ENCODE measurements at regions not wholly inside any gene's neighbourhood (a gene's known extent, or its start where the extent isn't known, plus 50 kb on each side); places are given as distances from the start of the nearest gene placed in this dataset.

DNA sequence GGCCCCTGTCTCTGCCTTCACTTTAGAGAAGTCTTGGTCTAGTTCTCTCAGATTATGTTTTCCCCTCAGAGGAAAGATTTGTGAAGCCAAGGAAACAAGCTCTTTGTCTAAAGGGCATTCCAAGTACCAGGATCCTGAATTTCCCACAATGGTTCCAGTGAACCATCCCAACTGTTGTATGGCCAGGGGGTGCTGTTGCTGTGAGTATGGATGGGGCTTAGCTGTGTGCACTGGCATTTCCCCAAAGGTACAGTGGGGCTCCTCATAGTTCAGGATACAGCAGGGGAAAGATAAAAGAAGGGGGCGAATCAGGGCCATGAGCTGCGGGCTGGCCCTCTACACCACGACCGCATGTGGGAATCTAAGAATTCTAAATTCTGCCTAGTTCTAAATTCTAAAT is 1154.0 kb upstream of the FANCL start:
- POLR2A ChIA-PET: no interaction called here
- CTCF ChIA-PET: interaction anchor here (0.6 kb wide), 1 partner anchor 85 kb away, joined by 3 read pairs; no protein-coding TSS in a partner anchor
- no peak for ATAC-seq

DNA sequence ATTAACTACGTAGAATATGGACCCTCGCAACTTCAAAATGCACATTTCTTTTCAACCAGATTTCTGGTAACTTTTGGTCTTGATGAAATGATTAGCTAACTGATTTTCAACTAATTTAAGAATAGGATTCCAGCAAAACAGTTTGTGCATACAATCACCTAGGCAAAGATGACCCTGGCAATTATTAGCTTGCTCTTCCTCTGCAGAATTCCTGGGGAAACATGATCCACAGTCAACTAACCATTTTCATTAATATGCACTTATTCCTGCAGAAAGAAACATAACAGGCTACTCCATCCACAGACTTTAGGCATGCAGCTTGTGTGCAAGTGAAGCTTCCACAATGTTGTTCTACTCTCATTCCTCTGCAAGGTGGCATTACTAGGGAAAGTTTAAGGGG is 1150.8 kb upstream of the FANCL start:
- no peak overlapping the region for H3K4me3 ChIP-seq
- TF ChIP-seq RARB (CRISPR knock-in tag; IDR thresholded peaks at IDR 0.05): no peak
- TF ChIP-seq CEBPB (IDR thresholded peaks at IDR 0.05): no peak
- no peak for TF ChIP-seq HEYL (CRISPR knock-in tag; IDR thresholded peaks at IDR 0.05)
- no peak for TF ChIP-seq SMC3 (IDR thresholded peaks at IDR 0.05)
- no peak for TF ChIP-seq CBX2 (IDR thresholded peaks at IDR 0.05; ENCODE audit: borderline replicate concordance, low read depth)
- TF ChIP-seq PHF8 (IDR thresholded peaks at IDR 0.05; ENCODE audit: borderline replicate concordance, low read depth): no peak
- no peak for TF ChIP-seq ZSCAN20 (CRISPR knock-in tag; IDR thresholded peaks at IDR 0.05)
- TF ChIP-seq, protein P1, sequence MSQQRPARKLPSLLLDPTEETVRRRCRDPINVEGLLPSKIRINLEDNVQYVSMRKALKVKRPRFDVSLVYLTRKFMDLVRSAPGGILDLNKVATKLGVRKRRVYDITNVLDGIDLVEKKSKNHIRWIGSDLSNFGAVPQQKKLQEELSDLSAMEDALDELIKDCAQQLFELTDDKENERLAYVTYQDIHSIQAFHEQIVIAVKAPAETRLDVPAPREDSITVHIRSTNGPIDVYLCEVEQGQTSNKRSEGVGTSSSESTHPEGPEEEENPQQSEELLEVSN (IDR thresholded peaks at IDR 0.05; ENCODE audit: borderline replicate concordance, low read depth): no peak
- no peak for TF ChIP-seq ZC3H11A (IDR thresholded peaks at IDR 0.05)
- TF ChIP-seq, protein P2, sequence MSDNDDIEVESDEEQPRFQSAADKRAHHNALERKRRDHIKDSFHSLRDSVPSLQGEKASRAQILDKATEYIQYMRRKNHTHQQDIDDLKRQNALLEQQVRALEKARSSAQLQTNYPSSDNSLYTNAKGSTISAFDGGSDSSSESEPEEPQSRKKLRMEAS (IDR thresholded peaks at IDR 0.05): no peak
- no peak for TF ChIP-seq HOXA7 (CRISPR knock-in tag; IDR thresholded peaks at IDR 0.05)
- TF ChIP-seq GATA3 (IDR thresholded peaks at IDR 0.05; ENCODE audit: borderline replicate concordance): no peak
- ATAC-seq: no peak
- FAIRE-seq: no peak
- H3K4me1 ChIP-seq: peaks cover 14% of the 10 kb centered on the region; the same call in 2 of the 3 replicates
- ChIA-PET CTCF (interaction anchor here (1.5 kb wide), 1 partner anchor 142 kb away, joined by 6 read pairs; no protein-coding TSS in a partner anchor), POLR2A (no interaction called here)
- H3K9me3 ChIP-seq: peaks cover 4% of the 10 kb centered on the region; the same call in 1 of the 3 replicates
- no peak overlapping the region for H3K4me2 ChIP-seq
- WGBS (ENCODE audit: missing lambda C conversion rate): 28% methylated on average over 2 of the region's 2 CpGs
- no peak overlapping the region for H3K27ac ChIP-seq
- no peak for DNase-seq (ENCODE audit: low read depth in 1 of 2, low spot score in 1 of 2)

More for the DNA sequence above, 1154.0 kb upstream of the FANCL start:
- WGBS (ENCODE audit: missing lambda C conversion rate): 64% methylated on average over 4 of the region's 4 CpGs
- DNase-seq (ENCODE audit: low read depth in 1 of 2, low spot score in 1 of 2): no peak
- no peak for FAIRE-seq
- no peak for TF ChIP-seq PHF8 (IDR thresholded peaks at IDR 0.05; ENCODE audit: borderline replicate concordance, low read depth)
- TF ChIP-seq, protein P3, sequence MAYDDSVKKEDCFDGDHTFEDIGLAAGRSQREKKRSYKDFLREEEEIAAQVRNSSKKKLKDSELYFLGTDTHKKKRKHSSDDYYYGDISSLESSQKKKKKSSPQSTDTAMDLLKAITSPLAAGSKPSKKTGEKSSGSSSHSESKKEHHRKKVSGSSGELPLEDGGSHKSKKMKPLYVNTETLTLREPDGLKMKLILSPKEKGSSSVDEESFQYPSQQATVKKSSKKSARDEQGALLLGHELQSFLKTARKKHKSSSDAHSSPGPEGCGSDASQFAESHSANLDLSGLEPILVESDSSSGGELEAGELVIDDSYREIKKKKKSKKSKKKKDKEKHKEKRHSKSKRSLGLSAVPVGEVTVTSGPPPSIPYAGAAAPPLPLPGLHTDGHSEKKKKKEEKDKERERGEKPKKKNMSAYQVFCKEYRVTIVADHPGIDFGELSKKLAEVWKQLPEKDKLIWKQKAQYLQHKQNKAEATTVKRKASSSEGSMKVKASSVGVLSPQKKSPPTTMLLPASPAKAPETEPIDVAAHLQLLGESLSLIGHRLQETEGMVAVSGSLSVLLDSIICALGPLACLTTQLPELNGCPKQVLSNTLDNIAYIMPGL (CRISPR knock-in tag; IDR thresholded peaks at IDR 0.05; ENCODE audit: borderline replicate concordance): no peak
- 0 out of 3 replicates have a peak, but pooled peaks cover under 1% of the 10 kb centered on the region for H3K4me1 ChIP-seq
- no peak overlapping the region for H3K4me2 ChIP-seq
- peaks cover 9% of the 10 kb centered on the region; the same call in 1 of the 3 replicates for H3K9me3 ChIP-seq
- no peak overlapping the region for H3K27ac ChIP-seq
- no peak overlapping the region for H3K4me3 ChIP-seq

DNA sequence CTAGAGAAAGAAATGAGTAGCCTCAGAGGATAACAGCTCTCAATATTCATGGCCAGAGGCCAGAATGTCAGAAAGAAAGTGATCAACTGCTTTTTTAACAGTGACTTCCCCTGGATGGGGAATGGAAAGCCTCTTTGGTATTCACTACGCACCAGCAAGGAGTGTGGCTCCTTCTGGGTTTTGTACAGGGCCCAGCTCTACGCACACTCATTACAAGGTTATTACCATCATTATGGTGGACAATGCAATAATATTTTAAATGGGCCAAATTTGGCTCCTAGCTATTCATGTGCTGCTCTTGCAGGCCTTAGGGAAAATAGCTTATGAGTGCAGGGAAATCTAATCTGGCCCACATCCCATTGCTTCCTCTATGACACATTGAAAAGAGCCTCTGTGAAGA is 1149.5 kb upstream of the FANCL start:
- CTCF ChIA-PET: no interaction called here
- TF ChIP-seq NPAS2 (CRISPR knock-in tag; IDR thresholded peaks at IDR 0.05; ENCODE audit: borderline replicate concordance): no peak
- TF ChIP-seq HDAC2 (IDR thresholded peaks at IDR 0.05): no peak
- TF ChIP-seq EHF (CRISPR knock-in tag; IDR thresholded peaks at IDR 0.05): no peak
- TF ChIP-seq HOXA7 (CRISPR knock-in tag; IDR thresholded peaks at IDR 0.05): no peak
- TF ChIP-seq ESRRA (IDR thresholded peaks at IDR 0.05; ENCODE audit: borderline replicate concordance, low read length): no peak
- TF ChIP-seq CHD4 (IDR thresholded peaks at IDR 0.05; ENCODE audit: borderline replicate concordance): no peak
- TF ChIP-seq, protein P4, sequence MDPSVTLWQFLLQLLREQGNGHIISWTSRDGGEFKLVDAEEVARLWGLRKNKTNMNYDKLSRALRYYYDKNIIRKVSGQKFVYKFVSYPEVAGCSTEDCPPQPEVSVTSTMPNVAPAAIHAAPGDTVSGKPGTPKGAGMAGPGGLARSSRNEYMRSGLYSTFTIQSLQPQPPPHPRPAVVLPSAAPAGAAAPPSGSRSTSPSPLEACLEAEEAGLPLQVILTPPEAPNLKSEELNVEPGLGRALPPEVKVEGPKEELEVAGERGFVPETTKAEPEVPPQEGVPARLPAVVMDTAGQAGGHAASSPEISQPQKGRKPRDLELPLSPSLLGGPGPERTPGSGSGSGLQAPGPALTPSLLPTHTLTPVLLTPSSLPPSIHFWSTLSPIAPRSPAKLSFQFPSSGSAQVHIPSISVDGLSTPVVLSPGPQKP (IDR thresholded peaks at IDR 0.05; ENCODE audit: low read depth, low read length): no peak
- no peak for TF ChIP-seq RAD21 (conservative IDR thresholded peaks at IDR 0.05 in 1 of 2, IDR thresholded peaks at IDR 0.05 in 1 of 2)
- TF ChIP-seq RFX5 (IDR thresholded peaks at IDR 0.05): no peak
- TF ChIP-seq, protein P3 (CRISPR knock-in tag; IDR thresholded peaks at IDR 0.05; ENCODE audit: borderline replicate concordance): no peak
- TF ChIP-seq, protein P5, sequence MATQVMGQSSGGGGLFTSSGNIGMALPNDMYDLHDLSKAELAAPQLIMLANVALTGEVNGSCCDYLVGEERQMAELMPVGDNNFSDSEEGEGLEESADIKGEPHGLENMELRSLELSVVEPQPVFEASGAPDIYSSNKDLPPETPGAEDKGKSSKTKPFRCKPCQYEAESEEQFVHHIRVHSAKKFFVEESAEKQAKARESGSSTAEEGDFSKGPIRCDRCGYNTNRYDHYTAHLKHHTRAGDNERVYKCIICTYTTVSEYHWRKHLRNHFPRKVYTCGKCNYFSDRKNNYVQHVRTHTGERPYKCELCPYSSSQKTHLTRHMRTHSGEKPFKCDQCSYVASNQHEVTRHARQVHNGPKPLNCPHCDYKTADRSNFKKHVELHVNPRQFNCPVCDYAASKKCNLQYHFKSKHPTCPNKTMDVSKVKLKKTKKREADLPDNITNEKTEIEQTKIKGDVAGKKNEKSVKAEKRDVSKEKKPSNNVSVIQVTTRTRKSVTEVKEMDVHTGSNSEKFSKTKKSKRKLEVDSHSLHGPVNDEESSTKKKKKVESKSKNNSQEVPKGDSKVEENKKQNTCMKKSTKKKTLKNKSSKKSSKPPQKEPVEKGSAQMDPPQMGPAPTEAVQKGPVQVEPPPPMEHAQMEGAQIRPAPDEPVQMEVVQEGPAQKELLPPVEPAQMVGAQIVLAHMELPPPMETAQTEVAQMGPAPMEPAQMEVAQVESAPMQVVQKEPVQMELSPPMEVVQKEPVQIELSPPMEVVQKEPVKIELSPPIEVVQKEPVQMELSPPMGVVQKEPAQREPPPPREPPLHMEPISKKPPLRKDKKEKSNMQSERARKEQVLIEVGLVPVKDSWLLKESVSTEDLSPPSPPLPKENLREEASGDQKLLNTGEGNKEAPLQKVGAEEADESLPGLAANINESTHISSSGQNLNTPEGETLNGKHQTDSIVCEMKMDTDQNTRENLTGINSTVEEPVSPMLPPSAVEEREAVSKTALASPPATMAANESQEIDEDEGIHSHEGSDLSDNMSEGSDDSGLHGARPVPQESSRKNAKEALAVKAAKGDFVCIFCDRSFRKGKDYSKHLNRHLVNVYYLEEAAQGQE (IDR thresholded peaks at IDR 0.05): no peak
- TF ChIP-seq NFE2L2 (conservative IDR thresholded peaks at IDR 0.05; ENCODE audit: low read length): no peak
- TF ChIP-seq ZNF302 (CRISPR knock-in tag; IDR thresholded peaks at IDR 0.05): no peak
- no peak for TF ChIP-seq FOSB (CRISPR knock-in tag; IDR thresholded peaks at IDR 0.05)

More for the DNA sequence above, 1149.5 kb upstream of the FANCL start:
- POLR2A ChIA-PET: no interaction called here
- DNase-seq (ENCODE audit: low read depth in 1 of 2, low spot score in 1 of 2) (no peak), FAIRE-seq (no peak), ATAC-seq (no peak)
- Histone ChIP-seq H3K4me3 (no peak overlapping the region), H3K27ac (peak overlapping the region; percentile 1 to 45; a peak in 3 of 6 replicates), H3K9me3 (peaks cover 4% of the 10 kb centered on the region; the same call in 1 of the 3 replicates), H3K4me2 (no peak overlapping the region), H3K4me1 (peaks cover 14% of the 10 kb centered on the region; the same call in 2 of the 3 replicates)
- 43% methylated on average over 2 of the region's 2 CpGs for WGBS (ENCODE audit: missing lambda C conversion rate)

Measured in A549 (cell line).